ENCODE measurements at regions not wholly inside any gene's neighbourhood (a gene's known extent, or its start where the extent isn't known, plus 50 kb on each side); places are given as distances from the start of the nearest gene placed in this dataset.
"Not testable (repeated sequence)": the region's sequence is repeated elsewhere in the genome, so short reads cannot be mapped to it uniquely, and the experiment has no call there.

GRCh38 chr2:16722677-16723076 is 57.0 kb upstream of the CYRIA start:
- no peak for DNase-seq (ENCODE audit: low read depth)

- DNase-seq (ENCODE audit: low read depth), result no peak
Observed at GRCh38 chr2:16722126-16722525, 56.5 kb upstream of the CYRIA start.

GRCh38 chr2:16721529-16721928 is 55.9 kb upstream of the CYRIA start:
- not testable (repeated sequence) for DNase-seq (ENCODE audit: low read depth)

- DNase-seq (ENCODE audit: low read depth), result not testable (repeated sequence)
Observed at GRCh38 chr2:16720737-16721136, 55.1 kb upstream of the CYRIA start.

- no peak for DNase-seq (ENCODE audit: low read depth)
Observed at GRCh38 chr2:16719485-16719808, 53.8 kb upstream of the CYRIA start.

GRCh38 chr2:16718576-16719484 is 53.2 kb upstream of the CYRIA start:
- no peak for DNase-seq (ENCODE audit: low read depth)

- DNase-seq (ENCODE audit: low read depth), result no peak
Observed at GRCh38 chr2:16717477-16717876, 51.8 kb upstream of the CYRIA start.

GRCh38 chr2:16716944-16717343 is 51.3 kb upstream of the CYRIA start:
- DNase-seq (ENCODE audit: low read depth), result no peak

- no peak for DNase-seq (ENCODE audit: low read depth)
Observed at GRCh38 chr2:16716024-16716423, 50.4 kb upstream of the CYRIA start.

Measured in stimulated activated CD4-positive, alpha-beta T cell treated with anti-CD3 and anti-CD28 coated beads, Interleukin-2, amount 100 ng/mL, for 4 hours (primary cell).